Breast epithelium (tissue), 4 donors: ENCODE measurements at regions not wholly inside any gene's neighbourhood (a gene's known extent, or its start where the extent isn't known, plus 50 kb on each side); places are given as distances from the start of the nearest gene placed in this dataset.
A peak's percentile ranks its signal among the peaks of the same experiment; 100 is the strongest.

Experiments
- DNase-seq, 2 donors: peaks; one replicate each; pipeline ENCODE4 v3.0.0-alpha.2; 2019; ENCODE audit warnings: low spot score in 2 of 2
- H3K27ac ChIP-seq, 2 donors: fragments of 200-600 bp; sonication (generic) in 1 of 2; one replicate each; pipeline ENCODE4 v1.5.1; 2016 to 2019; ENCODE audit warnings: mild to moderate bottlenecking in 1 of 2
- H3K27me3 ChIP-seq, 2 donors: fragments of 200-600 bp; sonication (generic) in 1 of 2; one replicate each; pipeline versions ENCODE4 v1.5.1 to v1.6.0; 2017 to 2019; ENCODE audit warnings: control low read depth in 1 of 2, mild to moderate bottlenecking in 1 of 2
- H3K36me3 ChIP-seq: fragments of 200-600 bp; one replicate; pipeline ENCODE4 v1.5.1; 2019
- H3K4me1 ChIP-seq, 2 donors: fragments of 200-600 bp; sonication (generic); one replicate each; pipeline ENCODE4 v1.5.1; 2016 to 2019; ENCODE audit warnings: control low read depth in 1 of 2
- H3K4me3 ChIP-seq, 3 donors: fragments of 200-600 bp; sonication (generic); 1 replicate in 2 of 3; 2 replicates in 1 of 3; pipeline ENCODE4 v1.5.1; 2016 to 2019; ENCODE audit warnings: mild to moderate bottlenecking in 3 of 3, moderate library complexity in 2 of 3
- H3K9me3 ChIP-seq, 2 donors: fragments of 200-600 bp; sonication (generic) in 1 of 2; one replicate each; pipeline ENCODE4 v1.5.1; 2016 to 2019; ENCODE audit warnings: control low read depth in 1 of 2
- CTCF ChIP-seq, 3 donors: fragments of 450-650 bp; IDR thresholded peaks; one replicate each; pipeline ENCODE4 v1.5.1; 2016 to 2017; ENCODE audit warnings: antibody characterized with exemption in 3 of 3, mild to moderate bottlenecking in 3 of 3, moderate library complexity in 3 of 3
- POLR2A ChIP-seq: fragments of 450-650 bp; IDR thresholded peaks from one replicate; pipeline ENCODE4 v1.6.1; 2016; ENCODE audit warnings: antibody characterized with exemption, mild to moderate bottlenecking, moderate library complexity
- POLR2AphosphoS5 ChIP-seq, 3 donors: sonication (generic); formaldehyde crosslinking; IDR thresholded peaks; one replicate each; pipeline ENCODE4 v1.6.1; 2017; ENCODE audit warnings: antibody characterized with exemption in 3 of 3
- intact Hi-C: fragments of 100-400 bp; cut with DNase I; formaldehyde crosslinking; loops from one replicate; pipeline ENCODE4 v1.15.1; 2023; ENCODE audit warnings: low total_unique reads

GRCh38 chr1:90850898-90851710, 134.0 kb upstream of the BARHL2 start:
- intact Hi-C loops = no loop called here

GRCh38 chr1:90850181-90850897, 133.2 kb upstream of the BARHL2 start:
- intact Hi-C loops = no loop called here
- H3K4me1 ChIP-seq = no peaks in the 10 kb centered on the region
- no peak for DNase-seq
- no peaks in the 10 kb centered on the region for H3K36me3 ChIP-seq
- no peaks in the 10 kb centered on the region for H3K27me3 ChIP-seq
- peak overlapping the region; percentile 54 to 60 for H3K27ac ChIP-seq
- TF ChIP-seq POLR2A (no peak), POLR2AphosphoS5 (IDR thresholded peaks at IDR 0.05) (no peak), CTCF (IDR thresholded peaks at IDR 0.05) (no peak)
- peak overlapping the region; percentile 71 to 95 (median 72) for H3K4me3 ChIP-seq
- no peaks in the 10 kb centered on the region for H3K9me3 ChIP-seq

More at GRCh38 chr1:90850898-90851710, 134.0 kb upstream of the BARHL2 start:
- H3K36me3 ChIP-seq = no peaks in the 10 kb centered on the region
- peak; percentile 56 to 65 for DNase-seq
- H3K4me3 ChIP-seq = peak overlapping the region; percentile 71 to 95 (median 72)
- TF ChIP-seq POLR2AphosphoS5 (IDR thresholded peaks at IDR 0.05) (peak in 1 of 3 donors; percentile 12), CTCF (IDR thresholded peaks at IDR 0.05) (peak in 2 of 3 donors; percentile 22 to 40), POLR2A (no peak)
- no peaks in the 10 kb centered on the region for H3K27me3 ChIP-seq
- H3K9me3 ChIP-seq = no peaks in the 10 kb centered on the region
- no peaks in the 10 kb centered on the region for H3K4me1 ChIP-seq
- H3K27ac ChIP-seq = peak overlapping the region; percentile 54 to 60

GRCh38 chr1:90841473-90841872, 124.4 kb upstream of the BARHL2 start:
- H3K4me3 ChIP-seq = no peak overlapping the region
- peaks cover 0 to 1% of the 10 kb centered on the region in 2 donors for H3K27me3 ChIP-seq
- intact Hi-C loops = no loop called here
- DNase-seq = no peak
- H3K4me1 ChIP-seq = no peaks in the 10 kb centered on the region
- H3K9me3 ChIP-seq = no peaks in the 10 kb centered on the region
- H3K27ac ChIP-seq = no peak overlapping the region
- TF ChIP-seq POLR2AphosphoS5 (IDR thresholded peaks at IDR 0.05) = no peak
- no peak for TF ChIP-seq POLR2A
- no peak for TF ChIP-seq CTCF (IDR thresholded peaks at IDR 0.05)
- H3K36me3 ChIP-seq = no peaks in the 10 kb centered on the region

GRCh38 chr1:90840352-90840751, 123.2 kb upstream of the BARHL2 start:
- no peak overlapping the region for H3K27ac ChIP-seq
- H3K36me3 ChIP-seq = no peaks in the 10 kb centered on the region
- intact Hi-C loops = no loop called here
- no peak for DNase-seq
- no peaks in the 10 kb centered on the region for H3K4me1 ChIP-seq
- H3K27me3 ChIP-seq = peaks cover 0 to 13% of the 10 kb centered on the region in 2 donors
- H3K9me3 ChIP-seq = no peaks in the 10 kb centered on the region
- TF ChIP-seq POLR2AphosphoS5 (IDR thresholded peaks at IDR 0.05) = no peak
- no peak for TF ChIP-seq CTCF (IDR thresholded peaks at IDR 0.05)
- TF ChIP-seq POLR2A = no peak
- no peak overlapping the region for H3K4me3 ChIP-seq

- Histone ChIP-seq H3K27ac (no peak overlapping the region), H3K4me3 (no peak overlapping the region), H3K4me1 (no peaks in the 10 kb centered on the region), H3K27me3 (peaks cover 0 to 18% of the 10 kb centered on the region in 2 donors), H3K9me3 (no peaks in the 10 kb centered on the region), H3K36me3 (no peaks in the 10 kb centered on the region)
- intact Hi-C loops = no loop called here
- TF ChIP-seq POLR2AphosphoS5 (IDR thresholded peaks at IDR 0.05) (no peak), CTCF (IDR thresholded peaks at IDR 0.05) (no peak), POLR2A (no peak)
- no peak for DNase-seq
These were observed 122.2 kb upstream of the BARHL2 start for GRCh38 chr1:90839323-90839722.
